ENCODE measurements at regions not wholly inside any gene's neighbourhood (a gene's known extent, or its start where the extent isn't known, plus 50 kb on each side); places are given as distances from the start of the nearest gene placed in this dataset.

GRCh38 chrX:25213611-25214010 is 197.8 kb upstream of the ARX start:
- TF ChIP-seq ELF4 (IDR thresholded peaks at IDR 0.05) (no peak), SP1 (IDR thresholded peaks at IDR 0.05) (no peak), SUZ12 (IDR thresholded peaks at IDR 0.05) (no peak), BHLHE40 (IDR thresholded peaks at IDR 0.05; ENCODE audit: borderline replicate concordance) (no peak), ARNT (IDR thresholded peaks at IDR 0.05) (no peak), FOXM1 (IDR thresholded peaks at IDR 0.05; ENCODE audit: borderline replicate concordance) (no peak), ZNF384 (IDR thresholded peaks at IDR 0.05) (no peak), NFRKB (IDR thresholded peaks at IDR 0.05) (no peak), HDGF (IDR thresholded peaks at IDR 0.05; ENCODE audit: borderline replicate concordance) (no peak), FOXA1 (IDR thresholded peaks at IDR 0.05) (no peak)
- TF ChIP-seq, protein P1, sequence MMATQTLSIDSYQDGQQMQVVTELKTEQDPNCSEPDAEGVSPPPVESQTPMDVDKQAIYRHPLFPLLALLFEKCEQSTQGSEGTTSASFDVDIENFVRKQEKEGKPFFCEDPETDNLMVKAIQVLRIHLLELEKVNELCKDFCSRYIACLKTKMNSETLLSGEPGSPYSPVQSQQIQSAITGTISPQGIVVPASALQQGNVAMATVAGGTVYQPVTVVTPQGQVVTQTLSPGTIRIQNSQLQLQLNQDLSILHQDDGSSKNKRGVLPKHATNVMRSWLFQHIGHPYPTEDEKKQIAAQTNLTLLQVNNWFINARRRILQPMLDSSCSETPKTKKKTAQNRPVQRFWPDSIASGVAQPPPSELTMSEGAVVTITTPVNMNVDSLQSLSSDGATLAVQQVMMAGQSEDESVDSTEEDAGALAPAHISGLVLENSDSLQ (IDR thresholded peaks at IDR 0.05), result no peak

Data from HEK293T (cell line).